Mammary epithelial cell (primary cell): ENCODE measurements at regions not wholly inside any gene's neighbourhood (a gene's known extent, or its start where the extent isn't known, plus 50 kb on each side); places are given as distances from the start of the nearest gene placed in this dataset.

ENCODE experiments used
- EZH2 ChIP-seq: IDR thresholded peaks from 2 replicates; pipeline ENCODE4 v1.6.1; 2012; ENCODE audit warnings: low read length, inconsistent platforms, borderline replicate concordance
- TF ChIP-seq, protein P1 (sequence below), 2 donors: IDR thresholded peaks in 1 of 2; conservative IDR thresholded peaks in 1 of 2; 2 replicates each; pipeline ENCODE4 v1.5.1; 2011 to 2012; ENCODE audit warnings: inconsistent platforms in 2 of 2, low read length in 2 of 2, mild to moderate bottlenecking in 2 of 2, control low read depth in 1 of 2, low read depth in 1 of 2; ENCODE audit not compliant: insufficient read depth in 1 of 2; ENCODE audit errors: extremely low read depth in 1 of 2

DNA sequence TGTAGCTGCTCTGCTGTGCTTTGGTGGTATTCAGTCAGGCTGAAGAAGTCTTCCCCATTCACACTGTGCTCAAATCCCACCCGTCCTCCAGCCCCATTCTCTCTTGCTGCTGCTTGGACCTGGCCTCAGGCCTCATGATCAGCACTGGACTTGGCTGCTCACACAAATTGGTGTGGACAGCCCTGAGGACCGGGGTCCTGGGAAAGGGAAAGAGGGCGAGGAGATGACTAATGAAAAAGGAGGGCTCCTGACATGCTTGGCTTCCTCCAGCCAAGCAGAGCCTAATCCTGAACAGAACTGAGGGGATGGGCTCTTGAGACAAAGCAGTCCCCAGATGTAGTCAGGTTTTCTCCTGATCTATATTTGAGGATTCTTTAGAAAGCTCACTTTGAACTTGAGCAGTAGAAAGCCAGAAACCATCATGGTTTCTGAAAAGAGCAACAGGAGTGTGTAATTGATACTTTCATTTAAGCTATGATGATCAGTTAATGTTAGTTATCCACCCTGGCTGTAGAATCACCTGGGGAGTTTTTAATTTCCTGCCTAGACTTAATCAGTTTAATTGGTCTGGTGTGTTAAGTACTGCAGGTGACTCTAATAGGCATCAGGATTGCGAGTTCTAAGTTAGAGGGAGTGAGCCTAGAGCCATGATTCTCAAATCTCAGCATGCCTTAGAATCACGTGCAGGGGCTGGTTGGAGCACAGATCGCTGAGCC lies 79.4 kb upstream of the THBS1 start:
- TF ChIP-seq, protein P1, sequence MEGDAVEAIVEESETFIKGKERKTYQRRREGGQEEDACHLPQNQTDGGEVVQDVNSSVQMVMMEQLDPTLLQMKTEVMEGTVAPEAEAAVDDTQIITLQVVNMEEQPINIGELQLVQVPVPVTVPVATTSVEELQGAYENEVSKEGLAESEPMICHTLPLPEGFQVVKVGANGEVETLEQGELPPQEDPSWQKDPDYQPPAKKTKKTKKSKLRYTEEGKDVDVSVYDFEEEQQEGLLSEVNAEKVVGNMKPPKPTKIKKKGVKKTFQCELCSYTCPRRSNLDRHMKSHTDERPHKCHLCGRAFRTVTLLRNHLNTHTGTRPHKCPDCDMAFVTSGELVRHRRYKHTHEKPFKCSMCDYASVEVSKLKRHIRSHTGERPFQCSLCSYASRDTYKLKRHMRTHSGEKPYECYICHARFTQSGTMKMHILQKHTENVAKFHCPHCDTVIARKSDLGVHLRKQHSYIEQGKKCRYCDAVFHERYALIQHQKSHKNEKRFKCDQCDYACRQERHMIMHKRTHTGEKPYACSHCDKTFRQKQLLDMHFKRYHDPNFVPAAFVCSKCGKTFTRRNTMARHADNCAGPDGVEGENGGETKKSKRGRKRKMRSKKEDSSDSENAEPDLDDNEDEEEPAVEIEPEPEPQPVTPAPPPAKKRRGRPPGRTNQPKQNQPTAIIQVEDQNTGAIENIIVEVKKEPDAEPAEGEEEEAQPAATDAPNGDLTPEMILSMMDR (conservative IDR thresholded peaks at IDR 0.05 in 1 of 2, IDR thresholded peaks at IDR 0.05 in 1 of 2; ENCODE audit: extremely low read depth in 1 of 2, insufficient read depth in 1 of 2, low read depth in 1 of 2, low read length in 2 of 2) = no peak
- TF ChIP-seq EZH2 = no peak
